ENCODE measurements at regions not wholly inside any gene's neighbourhood (a gene's known extent, or its start where the extent isn't known, plus 50 kb on each side); places are given as distances from the start of the nearest gene placed in this dataset.

DNA sequence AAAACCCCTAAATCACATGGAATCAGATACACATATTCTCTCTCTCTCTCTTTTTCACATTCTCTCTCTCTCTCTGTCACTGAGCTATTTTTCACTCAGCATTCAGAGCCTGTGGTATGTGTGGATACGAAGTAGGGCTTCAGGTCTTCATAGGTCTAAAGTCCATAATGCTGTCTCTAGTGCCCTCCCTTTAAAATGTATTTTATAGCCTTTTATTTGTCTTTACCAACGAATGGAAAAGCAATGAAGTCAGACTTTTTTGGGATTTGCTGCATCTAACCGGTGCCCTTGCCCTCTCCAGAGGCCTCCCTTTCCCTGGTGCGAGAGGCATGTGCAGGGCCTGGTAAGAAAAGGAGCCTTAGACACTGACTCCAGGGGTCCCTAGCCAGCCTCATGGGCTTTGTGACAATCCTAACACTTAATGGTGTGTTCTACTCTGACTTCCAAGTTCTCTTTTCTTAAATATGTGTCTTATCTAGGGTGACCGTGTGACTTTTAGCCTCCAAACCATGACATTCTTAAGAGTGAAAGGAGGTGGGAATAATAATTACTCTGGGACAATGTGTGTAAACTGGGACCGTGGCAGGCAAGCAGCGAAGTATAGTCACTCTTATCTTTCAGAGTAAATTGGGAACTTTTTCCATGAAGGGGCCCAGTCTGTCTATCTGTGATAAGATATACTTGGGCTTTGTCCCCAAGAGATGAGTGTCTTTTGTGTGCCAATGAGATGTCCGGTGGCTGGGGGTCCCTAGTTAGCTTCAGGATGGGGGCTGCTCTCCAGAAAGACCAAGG, 101.1 kb downstream of the B3GNT2 start (continued):
- TF ChIP-seq, protein P1, sequence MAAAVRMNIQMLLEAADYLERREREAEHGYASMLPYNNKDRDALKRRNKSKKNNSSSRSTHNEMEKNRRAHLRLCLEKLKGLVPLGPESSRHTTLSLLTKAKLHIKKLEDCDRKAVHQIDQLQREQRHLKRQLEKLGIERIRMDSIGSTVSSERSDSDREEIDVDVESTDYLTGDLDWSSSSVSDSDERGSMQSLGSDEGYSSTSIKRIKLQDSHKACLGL (CRISPR knock-in tag; IDR thresholded peaks at IDR 0.05; ENCODE audit: borderline replicate concordance, poor library complexity, severe bottlenecking) = no peak
- TF ChIP-seq BDP1 (IDR thresholded peaks at IDR 0.05; ENCODE audit: insufficient read depth, insufficient read length) (no peak), NEUROD1 (IDR thresholded peaks at IDR 0.05; ENCODE audit: borderline replicate concordance, low read depth, low read length, partially characterized antibody) (no peak), ZFP30 (CRISPR knock-in tag; IDR thresholded peaks at IDR 0.05; ENCODE audit: borderline replicate concordance) (no peak), SMC3 (conservative IDR thresholded peaks at IDR 0.05; ENCODE audit: insufficient read depth, low read depth, low read length) (no peak), POLR3A (IDR thresholded peaks at IDR 0.05; ENCODE audit: borderline replicate concordance, extremely low read depth, insufficient read depth, insufficient read length) (no peak), ZFX (CRISPR knock-in tag; IDR thresholded peaks at IDR 0.05) (0 out of 2 replicates have a peak, but pooled peaks have one; percentile 34), BACH1 (tag; IDR thresholded peaks at IDR 0.05) (no peak), ZNF75A (CRISPR knock-in tag; IDR thresholded peaks at IDR 0.05) (no peak), MAFG (tag; conservative IDR thresholded peaks at IDR 0.05) (no peak), TARDBP (IDR thresholded peaks at IDR 0.05) (no peak), RBBP5 (IDR thresholded peaks at IDR 0.05; ENCODE audit: borderline replicate concordance, insufficient read depth, low read length, poor library complexity, severe bottlenecking) (no peak), FOXM1 (IDR thresholded peaks at IDR 0.05; ENCODE audit: low read depth) (peak; percentile 43; the same call in 1 of the 2 replicates), FOXM1 (CRISPR knock-in tag; IDR thresholded peaks at IDR 0.05; ENCODE audit: low read depth) (no peak), SMARCB1 (IDR thresholded peaks at IDR 0.05; ENCODE audit: insufficient read length, low read depth) (no peak), ZNF324 (CRISPR knock-in tag; IDR thresholded peaks at IDR 0.05) (no peak)
- TF ChIP-seq, protein P2, sequence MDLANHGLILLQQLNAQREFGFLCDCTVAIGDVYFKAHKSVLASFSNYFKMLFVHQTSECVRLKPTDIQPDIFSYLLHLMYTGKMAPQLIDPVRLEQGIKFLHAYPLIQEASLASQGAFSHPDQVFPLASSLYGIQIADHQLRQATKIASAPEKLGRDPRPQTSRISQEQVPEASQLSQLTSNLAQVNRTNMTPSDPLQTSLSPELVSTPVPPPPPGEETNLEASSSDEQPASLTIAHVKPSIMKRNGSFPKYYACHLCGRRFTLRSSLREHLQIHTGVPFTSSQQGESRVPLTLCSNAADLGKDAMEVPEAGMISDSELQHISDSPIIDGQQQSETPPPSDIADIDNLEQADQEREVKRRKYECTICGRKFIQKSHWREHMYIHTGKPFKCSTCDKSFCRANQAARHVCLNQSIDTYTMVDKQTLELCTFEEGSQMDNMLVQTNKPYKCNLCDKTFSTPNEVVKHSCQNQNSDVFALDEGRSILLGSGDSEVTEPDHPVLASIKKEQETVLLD (IDR thresholded peaks at IDR 0.05) = no peak
- TF ChIP-seq, protein P3, sequence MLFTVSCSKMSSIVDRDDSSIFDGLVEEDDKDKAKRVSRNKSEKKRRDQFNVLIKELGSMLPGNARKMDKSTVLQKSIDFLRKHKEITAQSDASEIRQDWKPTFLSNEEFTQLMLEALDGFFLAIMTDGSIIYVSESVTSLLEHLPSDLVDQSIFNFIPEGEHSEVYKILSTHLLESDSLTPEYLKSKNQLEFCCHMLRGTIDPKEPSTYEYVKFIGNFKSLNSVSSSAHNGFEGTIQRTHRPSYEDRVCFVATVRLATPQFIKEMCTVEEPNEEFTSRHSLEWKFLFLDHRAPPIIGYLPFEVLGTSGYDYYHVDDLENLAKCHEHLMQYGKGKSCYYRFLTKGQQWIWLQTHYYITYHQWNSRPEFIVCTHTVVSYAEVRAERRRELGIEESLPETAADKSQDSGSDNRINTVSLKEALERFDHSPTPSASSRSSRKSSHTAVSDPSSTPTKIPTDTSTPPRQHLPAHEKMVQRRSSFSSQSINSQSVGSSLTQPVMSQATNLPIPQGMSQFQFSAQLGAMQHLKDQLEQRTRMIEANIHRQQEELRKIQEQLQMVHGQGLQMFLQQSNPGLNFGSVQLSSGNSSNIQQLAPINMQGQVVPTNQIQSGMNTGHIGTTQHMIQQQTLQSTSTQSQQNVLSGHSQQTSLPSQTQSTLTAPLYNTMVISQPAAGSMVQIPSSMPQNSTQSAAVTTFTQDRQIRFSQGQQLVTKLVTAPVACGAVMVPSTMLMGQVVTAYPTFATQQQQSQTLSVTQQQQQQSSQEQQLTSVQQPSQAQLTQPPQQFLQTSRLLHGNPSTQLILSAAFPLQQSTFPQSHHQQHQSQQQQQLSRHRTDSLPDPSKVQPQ (CRISPR knock-in tag; IDR thresholded peaks at IDR 0.05; ENCODE audit: borderline replicate concordance) = no peak
- TF ChIP-seq, protein P4, sequence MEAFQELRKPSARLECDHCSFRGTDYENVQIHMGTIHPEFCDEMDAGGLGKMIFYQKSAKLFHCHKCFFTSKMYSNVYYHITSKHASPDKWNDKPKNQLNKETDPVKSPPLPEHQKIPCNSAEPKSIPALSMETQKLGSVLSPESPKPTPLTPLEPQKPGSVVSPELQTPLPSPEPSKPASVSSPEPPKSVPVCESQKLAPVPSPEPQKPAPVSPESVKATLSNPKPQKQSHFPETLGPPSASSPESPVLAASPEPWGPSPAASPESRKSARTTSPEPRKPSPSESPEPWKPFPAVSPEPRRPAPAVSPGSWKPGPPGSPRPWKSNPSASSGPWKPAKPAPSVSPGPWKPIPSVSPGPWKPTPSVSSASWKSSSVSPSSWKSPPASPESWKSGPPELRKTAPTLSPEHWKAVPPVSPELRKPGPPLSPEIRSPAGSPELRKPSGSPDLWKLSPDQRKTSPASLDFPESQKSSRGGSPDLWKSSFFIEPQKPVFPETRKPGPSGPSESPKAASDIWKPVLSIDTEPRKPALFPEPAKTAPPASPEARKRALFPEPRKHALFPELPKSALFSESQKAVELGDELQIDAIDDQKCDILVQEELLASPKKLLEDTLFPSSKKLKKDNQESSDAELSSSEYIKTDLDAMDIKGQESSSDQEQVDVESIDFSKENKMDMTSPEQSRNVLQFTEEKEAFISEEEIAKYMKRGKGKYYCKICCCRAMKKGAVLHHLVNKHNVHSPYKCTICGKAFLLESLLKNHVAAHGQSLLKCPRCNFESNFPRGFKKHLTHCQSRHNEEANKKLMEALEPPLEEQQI (IDR thresholded peaks at IDR 0.05) = no peak
- TF ChIP-seq, protein P5, sequence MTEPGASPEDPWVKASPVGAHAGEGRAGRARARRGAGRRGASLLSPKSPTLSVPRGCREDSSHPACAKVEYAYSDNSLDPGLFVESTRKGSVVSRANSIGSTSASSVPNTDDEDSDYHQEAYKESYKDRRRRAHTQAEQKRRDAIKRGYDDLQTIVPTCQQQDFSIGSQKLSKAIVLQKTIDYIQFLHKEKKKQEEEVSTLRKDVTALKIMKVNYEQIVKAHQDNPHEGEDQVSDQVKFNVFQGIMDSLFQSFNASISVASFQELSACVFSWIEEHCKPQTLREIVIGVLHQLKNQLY (CRISPR knock-in tag; conservative IDR thresholded peaks at IDR 0.05) = no peak
